Head of caudate nucleus (tissue), 42 donors: ENCODE measurements at regions not wholly inside any gene's neighbourhood (a gene's known extent, or its start where the extent isn't known, plus 50 kb on each side); places are given as distances from the start of the nearest gene placed in this dataset.

Source experiments
- DNase-seq, 42 donors: peaks; one replicate each; pipeline versions ENCODE4 v3.0.0 to v3.0.0-alpha.2; 2020 to 2021; ENCODE audit warnings: mixed read lengths in 7 of 42
- intact Hi-C: fragments of 100-400 bp; cut with DNase I; formaldehyde crosslinking; loops from one replicate; pipeline ENCODE4 v1.15.0; 2022

DNA sequence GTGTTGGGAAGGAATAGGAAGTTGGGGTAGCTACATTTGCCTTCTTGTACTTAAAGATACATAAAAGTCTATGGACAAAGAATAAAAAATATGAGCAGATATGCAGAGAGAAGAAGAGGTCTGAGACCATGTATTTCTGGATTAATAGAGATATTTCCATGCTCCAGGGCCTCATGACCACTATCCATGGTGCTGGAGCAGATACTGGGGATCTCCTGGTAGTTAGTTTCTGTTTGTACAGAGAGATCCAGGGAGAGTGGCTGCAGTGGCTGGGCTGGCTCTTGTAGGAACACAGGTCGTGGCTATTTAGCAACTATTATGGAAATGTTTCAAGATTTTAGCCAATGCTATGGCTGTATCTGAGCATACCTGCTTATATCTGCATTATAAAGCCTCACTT, 184.2 kb upstream of the TMEM161B start:
- intact Hi-C loops: no loop called here
- DNase-seq: no peak

GRCh38 chr5:88450239-88450638, 181.6 kb upstream of the TMEM161B start:
- intact Hi-C loops: no loop called here
- DNase-seq: no peak

- DNase-seq: peak in 2 of 42 donors; percentile 6 to 40
- intact Hi-C loops: no loop called here
Observed at GRCh38 chr5:88438006-88438405, 169.4 kb upstream of the TMEM161B start.

- DNase-seq: no peak
- intact Hi-C loops: no loop called here
Observed at GRCh38 chr5:88436290-88436689, 167.6 kb upstream of the TMEM161B start.

- intact Hi-C loops: no loop called here
- DNase-seq: no peak
Observed at GRCh38 chr5:88428633-88429032, 160.0 kb upstream of the TMEM161B start.

GRCh38 chr5:88426441-88426840, 157.8 kb upstream of the TMEM161B start:
- DNase-seq: no peak
- intact Hi-C loops: no loop called here

GRCh38 chr5:88425124-88425523, 156.5 kb upstream of the TMEM161B start:
- intact Hi-C loops: no loop called here
- no peak for DNase-seq

GRCh38 chr5:88419931-88420330, 151.3 kb upstream of the TMEM161B start:
- no peak for DNase-seq
- intact Hi-C loops: no loop called here

DNA sequence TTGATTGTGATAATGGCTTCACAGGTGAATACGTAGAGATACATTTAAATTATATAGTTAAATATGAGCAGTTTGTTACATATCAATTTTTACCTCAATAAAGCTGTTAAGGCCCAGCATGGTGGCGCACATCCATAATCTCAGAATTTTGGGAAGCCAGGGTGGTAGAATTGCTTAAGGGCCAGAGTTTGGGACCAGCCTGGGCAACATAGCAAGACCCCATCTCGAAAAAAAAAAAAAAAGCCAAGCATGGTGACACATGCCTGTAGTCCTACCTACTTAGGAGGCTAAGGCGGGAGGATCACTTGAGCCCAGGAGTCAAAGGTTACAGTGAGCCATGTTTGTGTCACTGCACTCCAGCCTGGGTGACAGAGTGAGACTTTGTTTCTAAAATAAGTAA, 138.7 kb upstream of the TMEM161B start:
- intact Hi-C loops: no loop called here

GRCh38 chr5:88405783-88406182, 137.1 kb upstream of the TMEM161B start:
- intact Hi-C loops: no loop called here
- DNase-seq: no peak

More for the DNA sequence above, 138.7 kb upstream of the TMEM161B start:
- no peak for DNase-seq

- intact Hi-C loops: no loop called here
- no peak for DNase-seq
Observed at GRCh38 chr5:88404405-88404804, 135.8 kb upstream of the TMEM161B start.

DNA sequence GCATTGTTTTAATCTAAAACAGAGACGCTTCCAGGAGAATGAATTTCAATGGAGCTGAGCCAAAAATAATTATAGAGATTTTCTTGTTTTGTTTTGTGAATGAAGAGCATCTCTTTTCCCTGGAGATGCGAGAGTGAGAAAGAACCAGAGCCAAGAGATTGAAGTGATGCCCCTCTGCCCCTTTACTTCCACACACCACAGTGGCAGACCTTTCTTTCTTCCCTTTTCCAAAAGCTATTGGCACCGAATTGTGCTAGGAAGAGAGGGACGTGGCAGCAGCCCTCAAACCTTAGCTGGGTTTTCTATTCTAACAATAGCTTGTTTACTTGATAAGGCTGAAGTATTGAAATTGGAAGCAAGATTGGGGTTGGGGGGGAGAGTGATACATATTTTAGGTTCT, 133.0 kb upstream of the TMEM161B start:
- DNase-seq: no peak
- intact Hi-C loops: no loop called here

DNA sequence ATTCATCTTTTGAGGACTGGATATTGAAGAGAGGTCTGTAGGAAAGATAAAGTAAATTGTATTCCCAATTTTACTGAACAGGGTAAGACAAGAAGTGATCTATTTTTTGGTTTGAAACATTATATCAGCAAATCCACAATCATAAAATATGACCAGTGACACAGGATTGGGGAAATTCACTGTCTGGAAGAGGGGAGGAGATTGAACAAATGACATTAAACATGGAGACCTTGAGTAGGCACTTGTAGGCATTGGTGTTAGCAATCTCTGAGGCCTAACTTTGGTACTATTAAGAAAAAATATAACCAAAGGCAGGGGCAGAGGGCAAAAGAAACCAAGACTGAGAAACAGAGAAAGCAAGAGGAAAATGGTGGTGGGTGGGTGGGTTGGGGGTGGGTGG, 132.6 kb upstream of the TMEM161B start:
- intact Hi-C loops: no loop called here
- no peak for DNase-seq

- intact Hi-C loops: loop anchor here (5.0 to 10.0 kb wide), 4 partner anchors 88 to 278 kb away; no protein-coding TSS in a partner anchor
- no peak for DNase-seq
Observed at GRCh38 chr5:88399561-88399960, 130.9 kb upstream of the TMEM161B start.

- DNase-seq: peak in 3 of 42 donors; percentile 35 to 65 (median 47)
- intact Hi-C loops: loop anchor here (5.0 to 10.0 kb wide), 4 partner anchors 89 to 279 kb away; no protein-coding TSS in a partner anchor
Observed at GRCh38 chr5:88398316-88398715, 129.7 kb upstream of the TMEM161B start.

- intact Hi-C loops: loop anchor here (5.0 to 10.0 kb wide), 4 partner anchors 90 to 280 kb away; no protein-coding TSS in a partner anchor
- DNase-seq: peak in 11 of 42 donors; percentile 18 to 65 (median 39)
Observed at GRCh38 chr5:88396751-88397281, 128.2 kb upstream of the TMEM161B start.

- intact Hi-C loops: loop anchor here (5.0 to 10.0 kb wide), 4 partner anchors 91 to 281 kb away; no protein-coding TSS in a partner anchor
- no peak for DNase-seq
Observed at GRCh38 chr5:88396000-88396535, 127.4 kb upstream of the TMEM161B start.

DNA sequence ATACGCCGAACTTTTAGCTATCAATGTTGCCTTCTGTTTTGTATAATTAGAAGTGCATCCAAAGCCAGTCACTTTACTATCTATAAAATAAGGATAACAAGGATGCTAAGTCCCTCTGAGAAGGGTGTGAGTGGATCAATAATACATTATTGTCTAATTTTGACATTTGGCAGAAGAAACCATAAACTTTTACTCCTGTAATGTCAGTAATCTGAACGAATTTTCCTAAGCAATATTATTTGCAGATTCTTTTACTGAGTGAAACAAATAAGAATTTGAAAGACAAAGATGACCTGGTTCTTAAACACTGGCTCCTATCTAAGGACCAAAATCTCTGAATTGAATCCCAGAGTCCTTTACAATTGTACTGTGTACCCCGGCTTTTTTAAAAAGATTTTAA, 126.6 kb upstream of the TMEM161B start:
- intact Hi-C loops: loop anchor here (5.0 to 10.0 kb wide), 4 partner anchors 92 to 282 kb away; no protein-coding TSS in a partner anchor
- DNase-seq: no peak

GRCh38 chr5:88394536-88395175, 126.0 kb upstream of the TMEM161B start:
- peak in 2 of 42 donors; percentile 53 to 56 for DNase-seq
- intact Hi-C loops: loop anchor here (5.0 to 10.0 kb wide), 4 partner anchors 93 to 283 kb away; no protein-coding TSS in a partner anchor
